ENCODE measurements at regions not wholly inside any gene's neighbourhood (a gene's known extent, or its start where the extent isn't known, plus 50 kb on each side); places are given as distances from the start of the nearest gene placed in this dataset.

DNA sequence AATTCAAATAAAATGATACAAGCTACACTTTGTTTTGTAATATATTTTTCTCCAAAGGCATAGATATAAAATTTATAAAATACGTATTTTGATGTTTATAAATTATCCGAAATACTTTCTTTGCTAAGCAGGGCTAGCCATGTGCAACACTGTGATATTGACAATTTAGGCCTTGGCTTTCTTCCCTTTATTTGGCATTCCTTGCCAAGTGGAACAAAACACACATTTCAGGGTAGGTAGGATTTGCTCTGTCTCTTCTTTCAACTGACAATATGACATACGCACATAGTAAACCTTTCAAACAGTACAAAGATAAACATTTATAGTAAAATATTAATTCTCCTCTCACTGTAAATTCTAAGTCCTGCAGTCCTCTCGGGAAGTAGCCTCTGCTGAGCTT is 103.3 kb upstream of the POT1 start:
- no peak for TF ChIP-seq TOX (CRISPR knock-in tag; IDR thresholded peaks at IDR 0.05; ENCODE audit: borderline replicate concordance)
- no peak for TF ChIP-seq TCF4 (CRISPR knock-in tag; IDR thresholded peaks at IDR 0.05; ENCODE audit: borderline replicate concordance)
- TF ChIP-seq, protein P1, sequence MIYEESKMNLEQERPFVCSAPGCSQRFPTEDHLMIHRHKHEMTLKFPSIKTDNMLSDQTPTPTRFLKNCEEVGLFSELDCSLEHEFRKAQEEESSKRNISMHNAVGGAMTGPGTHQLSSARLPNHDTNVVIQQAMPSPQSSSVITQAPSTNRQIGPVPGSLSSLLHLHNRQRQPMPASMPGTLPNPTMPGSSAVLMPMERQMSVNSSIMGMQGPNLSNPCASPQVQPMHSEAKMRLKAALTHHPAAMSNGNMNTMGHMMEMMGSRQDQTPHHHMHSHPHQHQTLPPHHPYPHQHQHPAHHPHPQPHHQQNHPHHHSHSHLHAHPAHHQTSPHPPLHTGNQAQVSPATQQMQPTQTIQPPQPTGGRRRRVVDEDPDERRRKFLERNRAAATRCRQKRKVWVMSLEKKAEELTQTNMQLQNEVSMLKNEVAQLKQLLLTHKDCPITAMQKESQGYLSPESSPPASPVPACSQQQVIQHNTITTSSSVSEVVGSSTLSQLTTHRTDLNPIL (CRISPR knock-in tag; IDR thresholded peaks at IDR 0.05; ENCODE audit: low read depth) = no peak
- no peak for TF ChIP-seq ESRRG (CRISPR knock-in tag; IDR thresholded peaks at IDR 0.05)
- TF ChIP-seq, protein P2, sequence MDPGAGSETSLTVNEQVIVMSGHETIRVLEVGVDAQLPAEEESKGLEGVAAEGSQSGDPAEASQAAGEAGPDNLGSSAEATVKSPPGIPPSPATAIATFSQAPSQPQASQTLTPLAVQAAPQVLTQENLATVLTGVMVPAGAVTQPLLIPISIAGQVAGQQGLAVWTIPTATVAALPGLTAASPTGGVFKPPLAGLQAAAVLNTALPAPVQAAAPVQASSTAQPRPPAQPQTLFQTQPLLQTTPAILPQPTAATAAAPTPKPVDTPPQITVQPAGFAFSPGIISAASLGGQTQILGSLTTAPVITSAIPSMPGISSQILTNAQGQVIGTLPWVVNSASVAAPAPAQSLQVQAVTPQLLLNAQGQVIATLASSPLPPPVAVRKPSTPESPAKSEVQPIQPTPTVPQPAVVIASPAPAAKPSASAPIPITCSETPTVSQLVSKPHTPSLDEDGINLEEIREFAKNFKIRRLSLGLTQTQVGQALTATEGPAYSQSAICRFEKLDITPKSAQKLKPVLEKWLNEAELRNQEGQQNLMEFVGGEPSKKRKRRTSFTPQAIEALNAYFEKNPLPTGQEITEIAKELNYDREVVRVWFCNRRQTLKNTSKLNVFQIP (CRISPR knock-in tag; IDR thresholded peaks at IDR 0.05; ENCODE audit: borderline replicate concordance, low read depth) = no peak
- ATAC-seq = no peak

DNA sequence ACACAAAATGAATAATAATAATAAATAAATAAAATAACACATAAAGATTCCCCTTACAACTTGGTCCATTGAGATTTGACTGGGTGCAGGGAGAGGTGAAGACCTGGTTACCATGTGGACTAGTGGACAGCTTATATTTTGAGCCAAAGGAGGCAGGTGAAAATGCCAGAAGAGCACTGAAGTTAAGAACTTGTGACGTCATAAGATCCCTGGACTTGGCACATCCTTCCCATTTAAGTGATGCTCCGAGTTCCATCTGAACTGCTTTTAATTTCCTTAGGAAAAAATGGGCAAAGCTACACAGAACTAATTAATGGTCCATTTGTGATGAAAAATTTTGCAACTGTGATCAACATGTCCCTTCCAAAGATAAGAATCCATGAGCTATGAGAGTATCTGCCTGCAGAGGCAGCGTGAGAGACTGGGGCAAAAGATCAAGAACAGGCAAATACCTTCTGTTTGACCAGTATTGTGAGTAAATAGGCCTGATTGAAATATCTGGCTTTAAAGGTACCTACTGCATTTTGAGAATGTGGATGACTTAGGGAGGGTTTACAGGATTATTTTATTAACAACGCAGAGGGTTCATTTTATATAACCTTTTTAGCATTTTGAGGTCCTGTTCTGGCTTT is 101.2 kb upstream of the POT1 start:
- TF ChIP-seq, protein P2 (CRISPR knock-in tag; IDR thresholded peaks at IDR 0.05; ENCODE audit: borderline replicate concordance, low read depth) = no peak
- TF ChIP-seq PPARA (CRISPR knock-in tag; IDR thresholded peaks at IDR 0.05; ENCODE audit: borderline replicate concordance) = no peak
- TF ChIP-seq OSR1 (CRISPR knock-in tag; IDR thresholded peaks at IDR 0.05) = no peak
- no peak for TF ChIP-seq TCF4 (CRISPR knock-in tag; IDR thresholded peaks at IDR 0.05; ENCODE audit: borderline replicate concordance)
- no peak for TF ChIP-seq ZFP30 (CRISPR knock-in tag; IDR thresholded peaks at IDR 0.05)
- TF ChIP-seq RARB (CRISPR knock-in tag; IDR thresholded peaks at IDR 0.05) = no peak
- TF ChIP-seq ISL1 (CRISPR knock-in tag; IDR thresholded peaks at IDR 0.05) = no peak
- TF ChIP-seq ZNF565 (CRISPR knock-in tag; conservative IDR thresholded peaks at IDR 0.05; ENCODE audit: low read depth) = no peak
- ATAC-seq = no peak

- TF ChIP-seq PPARA (CRISPR knock-in tag; IDR thresholded peaks at IDR 0.05; ENCODE audit: borderline replicate concordance) (no peak), ZFP30 (CRISPR knock-in tag; IDR thresholded peaks at IDR 0.05) (no peak)
Measured at GRCh38 chr7:125025620-125026019, 96.0 kb upstream of the POT1 start.

GRCh38 chr7:125020801-125021200 is 91.2 kb upstream of the POT1 start:
- ATAC-seq = no peak
- TF ChIP-seq ESRRG (CRISPR knock-in tag; IDR thresholded peaks at IDR 0.05) (no peak), ZNF8 (CRISPR knock-in tag; IDR thresholded peaks at IDR 0.05) (no peak), CSDC2 (CRISPR knock-in tag; IDR thresholded peaks at IDR 0.05) (no peak), BACH2 (CRISPR knock-in tag; IDR thresholded peaks at IDR 0.05; ENCODE audit: borderline replicate concordance) (no peak), GLIS3 (CRISPR knock-in tag; IDR thresholded peaks at IDR 0.05) (no peak), SNAI2 (CRISPR knock-in tag; IDR thresholded peaks at IDR 0.05) (no peak), ARNTL (CRISPR knock-in tag; IDR thresholded peaks at IDR 0.05; ENCODE audit: borderline replicate concordance, low read depth) (no peak), CSRNP3 (CRISPR knock-in tag; IDR thresholded peaks at IDR 0.05) (no peak), ZNF70 (CRISPR knock-in tag; IDR thresholded peaks at IDR 0.05) (no peak), OSR1 (CRISPR knock-in tag; IDR thresholded peaks at IDR 0.05) (no peak), PPARA (CRISPR knock-in tag; IDR thresholded peaks at IDR 0.05; ENCODE audit: borderline replicate concordance) (no peak), TSHZ2 (CRISPR knock-in tag; IDR thresholded peaks at IDR 0.05) (no peak), RARB (CRISPR knock-in tag; IDR thresholded peaks at IDR 0.05) (no peak), ZNF565 (CRISPR knock-in tag; conservative IDR thresholded peaks at IDR 0.05; ENCODE audit: low read depth) (no peak), ZFP30 (CRISPR knock-in tag; IDR thresholded peaks at IDR 0.05) (no peak)
- TF ChIP-seq, protein P1 (CRISPR knock-in tag; IDR thresholded peaks at IDR 0.05; ENCODE audit: low read depth) = no peak
- TF ChIP-seq, protein P3, sequence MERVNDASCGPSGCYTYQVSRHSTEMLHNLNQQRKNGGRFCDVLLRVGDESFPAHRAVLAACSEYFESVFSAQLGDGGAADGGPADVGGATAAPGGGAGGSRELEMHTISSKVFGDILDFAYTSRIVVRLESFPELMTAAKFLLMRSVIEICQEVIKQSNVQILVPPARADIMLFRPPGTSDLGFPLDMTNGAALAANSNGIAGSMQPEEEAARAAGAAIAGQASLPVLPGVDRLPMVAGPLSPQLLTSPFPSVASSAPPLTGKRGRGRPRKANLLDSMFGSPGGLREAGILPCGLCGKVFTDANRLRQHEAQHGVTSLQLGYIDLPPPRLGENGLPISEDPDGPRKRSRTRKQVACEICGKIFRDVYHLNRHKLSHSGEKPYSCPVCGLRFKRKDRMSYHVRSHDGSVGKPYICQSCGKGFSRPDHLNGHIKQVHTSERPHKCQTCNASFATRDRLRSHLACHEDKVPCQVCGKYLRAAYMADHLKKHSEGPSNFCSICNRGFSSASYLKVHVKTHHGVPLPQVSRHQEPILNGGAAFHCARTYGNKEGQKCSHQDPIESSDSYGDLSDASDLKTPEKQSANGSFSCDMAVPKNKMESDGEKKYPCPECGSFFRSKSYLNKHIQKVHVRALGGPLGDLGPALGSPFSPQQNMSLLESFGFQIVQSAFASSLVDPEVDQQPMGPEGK (CRISPR knock-in tag; IDR thresholded peaks at IDR 0.05; ENCODE audit: borderline replicate concordance) = no peak

More at GRCh38 chr7:125025620-125026019, 96.0 kb upstream of the POT1 start:
- ATAC-seq = no peak
